ENCODE measurements at regions not wholly inside any gene's neighbourhood (a gene's known extent, or its start where the extent isn't known, plus 50 kb on each side); places are given as distances from the start of the nearest gene placed in this dataset.

- Mint-ChIP-seq H3K4me1 (ENCODE audit: low read depth) (peaks cover 29% of the 10 kb centered on the region), H3K27me3 (ENCODE audit: insufficient read depth) (no peaks in the 10 kb centered on the region), H3K36me3 (ENCODE audit: low read depth) (no peaks in the 10 kb centered on the region), H3K4me3 (no peak overlapping the region), H3K27ac (no peak overlapping the region), H3K9me3 (no peaks in the 10 kb centered on the region)
- TF ChIP-seq CTCF (IDR thresholded peaks at IDR 0.05), result no peak
- DNase-seq, result no peak
Observed at GRCh38 chr16:51869176-51869575, 677.8 kb downstream of the TOX3 start.

- Mint-ChIP-seq H3K27ac (no peak overlapping the region), H3K4me1 (ENCODE audit: low read depth) (peaks cover 29% of the 10 kb centered on the region), H3K9me3 (no peaks in the 10 kb centered on the region)
Observed at GRCh38 chr16:51868631-51869030, 678.3 kb downstream of the TOX3 start.

GRCh38 chr16:51867386-51868065, 679.4 kb downstream of the TOX3 start:
- no peak for DNase-seq
- no peaks in the 10 kb centered on the region for H3K9me3 Mint-ChIP-seq
- no peak overlapping the region for H3K4me3 Mint-ChIP-seq
- H3K36me3 Mint-ChIP-seq (ENCODE audit: low read depth), result no peaks in the 10 kb centered on the region
- H3K4me1 Mint-ChIP-seq (ENCODE audit: low read depth), result peaks cover 29% of the 10 kb centered on the region
- H3K27me3 Mint-ChIP-seq (ENCODE audit: insufficient read depth), result no peaks in the 10 kb centered on the region; the same call in 1 of the 2 replicates
- no peak for TF ChIP-seq CTCF (IDR thresholded peaks at IDR 0.05)
- no peak overlapping the region for H3K27ac Mint-ChIP-seq

More at GRCh38 chr16:51868631-51869030, 678.3 kb downstream of the TOX3 start:
- no peak for DNase-seq
- no peak for TF ChIP-seq CTCF (IDR thresholded peaks at IDR 0.05)
- Mint-ChIP-seq H3K27me3 (ENCODE audit: insufficient read depth) (no peaks in the 10 kb centered on the region), H3K4me3 (no peak overlapping the region), H3K36me3 (ENCODE audit: low read depth) (no peaks in the 10 kb centered on the region)

- H3K9me3 Mint-ChIP-seq, result no peaks in the 10 kb centered on the region
- H3K36me3 Mint-ChIP-seq (ENCODE audit: low read depth), result no peaks in the 10 kb centered on the region
- no peak overlapping the region for H3K27ac Mint-ChIP-seq
- H3K4me3 Mint-ChIP-seq, result no peak overlapping the region
- peaks cover 8% of the 10 kb centered on the region; the same call in 1 of the 2 replicates for H3K4me1 Mint-ChIP-seq (ENCODE audit: low read depth)
- no peak for TF ChIP-seq CTCF (IDR thresholded peaks at IDR 0.05)
- no peaks in the 10 kb centered on the region; the same call in 1 of the 2 replicates for H3K27me3 Mint-ChIP-seq (ENCODE audit: insufficient read depth)
- DNase-seq, result no peak
Observed at GRCh38 chr16:51864575-51864974, 682.4 kb downstream of the TOX3 start.

- Mint-ChIP-seq H3K27ac (no peak overlapping the region), H3K27me3 (ENCODE audit: insufficient read depth) (no peaks in the 10 kb centered on the region; the same call in 1 of the 2 replicates), H3K4me3 (no peak overlapping the region), H3K36me3 (ENCODE audit: low read depth) (no peaks in the 10 kb centered on the region), H3K4me1 (ENCODE audit: low read depth) (peaks cover 5% of the 10 kb centered on the region; the same call in 1 of the 2 replicates), H3K9me3 (no peaks in the 10 kb centered on the region)
- DNase-seq, result no peak
- TF ChIP-seq CTCF (IDR thresholded peaks at IDR 0.05), result no peak
Observed at GRCh38 chr16:51854401-51854951, 692.5 kb downstream of the TOX3 start.

Data from HFFc6 (cell line).